MCF 10A (cell line): ENCODE measurements at regions not wholly inside any gene's neighbourhood (a gene's known extent, or its start where the extent isn't known, plus 50 kb on each side); places are given as distances from the start of the nearest gene placed in this dataset.

Experiments used
- BruUV-seq: library from RNA; stranded (reverse); fragments of 400-500 nt; replicated peaks from 2 replicates; lab custom pipeline; 2021; lab: Mats Ljungman, UMichigan
- CTCF ChIA-PET: fragments of 300-600 bp; sonication (Branson Sonifier 250); formaldehyde crosslinking; extraction: SDS; loops from one replicate; lab custom pipeline; 2021; ENCODE audit warnings: antibody characterized with exemption, inconsistent platforms; lab: Yijun Ruan, JAX
- POLR2A ChIA-PET: fragments of 300-600, 350-650 bp; sonication (Branson Sonifier 250); formaldehyde crosslinking; extraction: SDS; loops from one replicate; lab custom pipeline; 2020; ENCODE audit warnings: antibody characterized with exemption, inconsistent platforms; lab: Yijun Ruan, JAX
- DNase-seq: peaks from one replicate; pipeline ENCODE4 v3.0.0-alpha.2; 2018; ENCODE audit not compliant: unreplicated experiment
- H3K27ac Mint-ChIP-seq: one replicate; pipeline ENCODE4 v1.8.0; 2022; ENCODE audit warnings: mild to moderate bottlenecking, low read depth, mixed read lengths; ENCODE audit not compliant: unreplicated experiment
- H3K27me3 Mint-ChIP-seq: one replicate; pipeline ENCODE4 v1.8.0; 2022; ENCODE audit warnings: mixed read lengths; ENCODE audit not compliant: insufficient read depth, unreplicated experiment
- H3K36me3 Mint-ChIP-seq: one replicate; pipeline ENCODE4 v1.8.0; 2022; ENCODE audit warnings: mild to moderate bottlenecking, moderate library complexity, mixed read lengths; ENCODE audit not compliant: insufficient read depth, unreplicated experiment
- H3K4me1 Mint-ChIP-seq: one replicate; pipeline ENCODE4 v1.8.0; 2022; ENCODE audit warnings: mixed read lengths; ENCODE audit not compliant: insufficient read depth, unreplicated experiment
- H3K4me3 Mint-ChIP-seq: one replicate; pipeline ENCODE4 v1.8.0; 2022; ENCODE audit warnings: mild to moderate bottlenecking, moderate library complexity, mixed read lengths; ENCODE audit not compliant: unreplicated experiment
- H3K9me3 Mint-ChIP-seq: one replicate; pipeline ENCODE4 v1.8.0; 2022; ENCODE audit warnings: mixed read lengths; ENCODE audit not compliant: unreplicated experiment
- intact Hi-C: fragments of 100-400 bp; cut with micrococcal nuclease; formaldehyde crosslinking; loops from 2 replicates; pipeline ENCODE4 v1.14.1; 2022
- TF ChIP-seq, protein P1 (sequence below): fragments of 200-600 bp; IDR thresholded peaks from one replicate; pipeline ENCODE4 v1.8.0; 2022; ENCODE audit warnings: antibody characterized with exemption, mild to moderate bottlenecking; ENCODE audit not compliant: unreplicated experiment

DNA sequence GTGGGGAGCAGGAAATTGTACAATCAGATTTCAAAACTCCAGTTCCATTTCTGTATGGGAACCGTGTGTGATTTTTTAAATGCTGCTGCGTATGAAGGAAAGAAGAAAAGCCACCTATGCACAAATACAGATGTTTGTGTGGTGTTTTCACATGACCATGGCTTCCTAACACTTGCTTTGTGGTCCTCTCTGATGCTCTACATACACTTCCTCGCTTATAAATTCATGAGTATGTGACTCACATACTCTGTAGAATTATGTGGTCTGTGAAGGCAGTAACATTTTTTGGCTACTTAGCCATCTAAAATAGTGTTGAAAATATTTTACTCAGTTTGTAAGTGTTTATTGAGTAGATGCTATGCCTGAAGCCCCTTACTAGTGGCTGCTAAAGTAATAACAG lies 119.8 kb upstream of the PDE10A start:
- no peak for DNase-seq
- no peaks in the 10 kb centered on the region for H3K36me3 Mint-ChIP-seq
- no peaks in the 10 kb centered on the region for H3K4me1 Mint-ChIP-seq
- CTCF ChIA-PET, result no interaction called here
- H3K4me3 Mint-ChIP-seq, result no peak overlapping the region
- TF ChIP-seq, protein P1, sequence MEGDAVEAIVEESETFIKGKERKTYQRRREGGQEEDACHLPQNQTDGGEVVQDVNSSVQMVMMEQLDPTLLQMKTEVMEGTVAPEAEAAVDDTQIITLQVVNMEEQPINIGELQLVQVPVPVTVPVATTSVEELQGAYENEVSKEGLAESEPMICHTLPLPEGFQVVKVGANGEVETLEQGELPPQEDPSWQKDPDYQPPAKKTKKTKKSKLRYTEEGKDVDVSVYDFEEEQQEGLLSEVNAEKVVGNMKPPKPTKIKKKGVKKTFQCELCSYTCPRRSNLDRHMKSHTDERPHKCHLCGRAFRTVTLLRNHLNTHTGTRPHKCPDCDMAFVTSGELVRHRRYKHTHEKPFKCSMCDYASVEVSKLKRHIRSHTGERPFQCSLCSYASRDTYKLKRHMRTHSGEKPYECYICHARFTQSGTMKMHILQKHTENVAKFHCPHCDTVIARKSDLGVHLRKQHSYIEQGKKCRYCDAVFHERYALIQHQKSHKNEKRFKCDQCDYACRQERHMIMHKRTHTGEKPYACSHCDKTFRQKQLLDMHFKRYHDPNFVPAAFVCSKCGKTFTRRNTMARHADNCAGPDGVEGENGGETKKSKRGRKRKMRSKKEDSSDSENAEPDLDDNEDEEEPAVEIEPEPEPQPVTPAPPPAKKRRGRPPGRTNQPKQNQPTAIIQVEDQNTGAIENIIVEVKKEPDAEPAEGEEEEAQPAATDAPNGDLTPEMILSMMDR, result no peak
- H3K27me3 Mint-ChIP-seq, result no peaks in the 10 kb centered on the region
- BruUV-seq, result no TSS peak
- intact Hi-C loops, result no loop called here
- H3K27ac Mint-ChIP-seq, result no peak overlapping the region
- POLR2A ChIA-PET, result no interaction called here
- H3K9me3 Mint-ChIP-seq, result no peaks in the 10 kb centered on the region

DNA sequence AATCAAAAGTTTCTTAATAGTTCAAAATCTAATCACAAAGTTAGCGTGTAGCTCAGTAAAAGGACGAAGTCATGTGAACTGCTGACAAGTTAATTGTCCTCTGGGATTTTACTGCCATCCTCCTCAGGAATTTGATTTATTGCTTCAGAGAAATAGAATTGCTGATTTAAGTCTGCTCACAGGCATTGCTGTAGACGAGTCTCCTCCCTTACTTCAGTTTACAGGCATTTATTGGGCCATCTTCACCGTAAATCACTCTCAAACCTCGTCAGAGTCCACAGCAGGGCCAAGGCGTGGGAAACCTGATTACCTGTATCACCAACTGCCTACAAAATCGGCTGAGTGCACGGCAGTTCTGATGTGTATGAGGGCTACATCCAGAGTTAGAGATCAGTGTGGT lies 119.1 kb upstream of the PDE10A start:
- H3K36me3 Mint-ChIP-seq, result no peaks in the 10 kb centered on the region
- H3K4me1 Mint-ChIP-seq, result no peaks in the 10 kb centered on the region
- TF ChIP-seq, protein P1, result no peak
- CTCF ChIA-PET, result no interaction called here
- intact Hi-C loops, result no loop called here
- no peaks in the 10 kb centered on the region for H3K27me3 Mint-ChIP-seq
- POLR2A ChIA-PET, result no interaction called here
- no peak overlapping the region for H3K4me3 Mint-ChIP-seq
- H3K9me3 Mint-ChIP-seq, result no peaks in the 10 kb centered on the region
- no peak overlapping the region for H3K27ac Mint-ChIP-seq
- no peak for DNase-seq
- no TSS peak for BruUV-seq

DNA sequence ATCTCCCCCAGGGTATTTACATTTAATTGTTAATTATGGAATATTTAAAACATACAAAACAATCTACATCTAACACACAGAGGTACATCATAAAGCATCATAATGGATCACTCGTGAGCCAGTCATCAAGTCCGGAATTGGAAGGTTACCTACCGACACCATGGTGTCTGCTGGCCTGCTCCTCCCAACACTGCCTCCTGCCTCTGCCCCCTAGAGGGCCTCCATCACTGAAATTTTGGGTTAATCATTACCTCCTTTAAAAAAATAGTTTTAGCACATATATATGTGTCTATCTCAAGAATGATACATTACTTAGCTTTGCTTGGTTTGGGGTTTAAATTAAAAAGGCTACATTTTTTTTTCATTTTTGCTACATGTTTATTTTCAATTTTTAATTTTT lies 114.6 kb upstream of the PDE10A start:
- ChIA-PET CTCF (no interaction called here), POLR2A (no interaction called here)
- Mint-ChIP-seq H3K4me1 (no peaks in the 10 kb centered on the region), H3K4me3 (no peak overlapping the region), H3K27ac (no peak overlapping the region), H3K36me3 (no peaks in the 10 kb centered on the region), H3K9me3 (no peaks in the 10 kb centered on the region), H3K27me3 (no peaks in the 10 kb centered on the region)
- TF ChIP-seq, protein P1, result no peak
- intact Hi-C loops, result no loop called here
- no peak for DNase-seq
- BruUV-seq, result no TSS peak

DNA sequence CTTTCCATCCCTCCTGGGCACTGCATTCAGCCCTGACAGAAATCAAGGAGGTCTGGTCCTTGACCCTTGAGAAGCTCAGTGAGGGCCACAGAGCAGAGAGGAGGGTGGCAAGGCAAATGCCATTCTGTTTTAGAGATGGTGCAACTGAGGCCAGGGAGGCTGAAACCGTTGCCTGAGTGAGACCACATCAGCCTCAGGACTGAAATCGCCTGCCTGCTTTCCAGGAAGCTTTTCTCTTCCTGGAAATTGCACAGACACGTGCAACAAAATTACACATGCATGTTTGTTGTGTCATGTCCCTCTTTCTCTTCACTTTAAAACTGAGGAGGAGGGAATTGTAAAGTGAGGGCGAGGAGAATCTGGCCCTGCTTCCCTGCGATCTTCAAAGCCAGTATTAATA lies 113.7 kb upstream of the PDE10A start:
- H3K27ac Mint-ChIP-seq, result no peak overlapping the region
- no peaks in the 10 kb centered on the region for H3K36me3 Mint-ChIP-seq
- H3K4me3 Mint-ChIP-seq, result no peak overlapping the region
- POLR2A ChIA-PET, result no interaction called here
- TF ChIP-seq, protein P1, result no peak
- H3K27me3 Mint-ChIP-seq, result no peaks in the 10 kb centered on the region
- H3K4me1 Mint-ChIP-seq, result no peaks in the 10 kb centered on the region
- BruUV-seq, result no TSS peak
- no peak for DNase-seq
- CTCF ChIA-PET, result interaction anchor here (1.0 kb wide), 1 partner anchor 336 kb away, joined by 4 read pairs; no protein-coding TSS in a partner anchor
- no peaks in the 10 kb centered on the region for H3K9me3 Mint-ChIP-seq
- intact Hi-C loops, result no loop called here
